GM12891 (cell line): ENCODE measurements at regions not wholly inside any gene's neighbourhood (a gene's known extent, or its start where the extent isn't known, plus 50 kb on each side); places are given as distances from the start of the nearest gene placed in this dataset.
A peak's percentile ranks its signal among the peaks of the same experiment; 100 is the strongest.

Experiments
- DNase-seq: peaks from one replicate; pipeline ENCODE4 v3.0.0; 2011; ENCODE audit warnings: low spot score; ENCODE audit not compliant: insufficient read length
- FAIRE-seq: peaks from 2 replicates; lab custom pipeline; 2011; peaks lifted over from hg19 to GRCh38; lab: Jason Lieb, UNC
- PAX5 ChIP-seq: IDR thresholded peaks from 2 replicates; pipeline ENCODE4 v1.6.1; 2011; ENCODE audit warnings: low read length, moderate library complexity, mild to moderate bottlenecking; ENCODE audit not compliant: insufficient read depth, severe bottlenecking
- POLR2A ChIP-seq: IDR thresholded peaks from 2 replicates; pipeline ENCODE4 v1.6.1; 2011; ENCODE audit warnings: low read depth, low read length, control low read depth
- POLR2AphosphoS5 ChIP-seq: IDR thresholded peaks from 2 replicates; pipeline ENCODE4 v1.6.1; 2011; ENCODE audit warnings: low read depth, low read length, control low read depth
- POU2F2 ChIP-seq: IDR thresholded peaks from 2 replicates; pipeline ENCODE4 v1.6.1; 2011; ENCODE audit warnings: low read depth, mild to moderate bottlenecking, control low read depth, low read length, moderate library complexity
- SPI1 ChIP-seq: IDR thresholded peaks from 2 replicates; pipeline ENCODE4 v1.6.1; 2011; ENCODE audit warnings: low read depth, low read length, control low read depth
- TAF1 ChIP-seq: IDR thresholded peaks from 2 replicates; pipeline ENCODE4 v1.6.1; 2011; ENCODE audit warnings: low read depth, low read length, control low read depth

- no peak for DNase-seq
- no peak for FAIRE-seq
- no peak for TF ChIP-seq POLR2AphosphoS5
- no peak for TF ChIP-seq POU2F2
- TF ChIP-seq POLR2A, result no peak
- TF ChIP-seq PAX5, result no peak
- no peak for TF ChIP-seq SPI1
- no peak for TF ChIP-seq TAF1
These were observed 55.2 kb downstream of the MAGEC2 start for GRCh38 chrX:142149919-142150318.

GRCh38 chrX:142134533-142134932 is 70.6 kb downstream of the MAGEC2 start:
- DNase-seq, result no peak
- TF ChIP-seq POU2F2 (no peak), SPI1 (no peak)
- FAIRE-seq, result no peak

- DNase-seq, result no peak
- TF ChIP-seq SPI1 (no peak), TAF1 (no peak), POLR2AphosphoS5 (no peak), PAX5 (no peak), POLR2A (no peak), POU2F2 (no peak)
- no peak for FAIRE-seq
These were observed 108.8 kb downstream of the MAGEC2 start for GRCh38 chrX:142096253-142096652.

- TF ChIP-seq TAF1 (no peak), POU2F2 (no peak), POLR2AphosphoS5 (no peak), POLR2A (no peak), SPI1 (no peak), PAX5 (no peak)
- FAIRE-seq, result peak; percentile 43
- DNase-seq, result no peak
These were observed 109.3 kb downstream of the MAGEC2 start for GRCh38 chrX:142095651-142096245.

GRCh38 chrX:142089193-142089592 is 115.9 kb downstream of the MAGEC2 start:
- FAIRE-seq (no peak), DNase-seq (no peak)

GRCh38 chrX:142084611-142085010 is 120.5 kb downstream of the MAGEC2 start:
- FAIRE-seq, result no peak
- DNase-seq, result no peak
- no peak for TF ChIP-seq PAX5
- TF ChIP-seq TAF1, result no peak
- TF ChIP-seq POLR2AphosphoS5, result no peak
- TF ChIP-seq POLR2A, result no peak
- TF ChIP-seq SPI1, result no peak
- no peak for TF ChIP-seq POU2F2

More at GRCh38 chrX:142089193-142089592, 115.9 kb downstream of the MAGEC2 start:
- no peak for TF ChIP-seq SPI1
- no peak for TF ChIP-seq TAF1
- TF ChIP-seq POLR2AphosphoS5, result no peak
- TF ChIP-seq POLR2A, result no peak
- no peak for TF ChIP-seq PAX5
- TF ChIP-seq POU2F2, result no peak

- DNase-seq (no peak), FAIRE-seq (no peak)
- TF ChIP-seq POLR2AphosphoS5 (no peak), SPI1 (no peak), POU2F2 (no peak)
These were observed 128.5 kb downstream of the MAGEC2 start for GRCh38 chrX:142076633-142077032.

- FAIRE-seq, result no peak
- TF ChIP-seq PAX5 (no peak), POLR2A (no peak), TAF1 (no peak), POU2F2 (no peak), SPI1 (no peak), POLR2AphosphoS5 (no peak)
These were observed 136.7 kb downstream of the MAGEC2 start for GRCh38 chrX:142068365-142068764.

GRCh38 chrX:142060191-142060590 is 144.9 kb downstream of the MAGEC2 start:
- TF ChIP-seq POLR2A, result no peak
- TF ChIP-seq POLR2AphosphoS5, result no peak
- no peak for TF ChIP-seq POU2F2
- TF ChIP-seq PAX5, result no peak
- TF ChIP-seq SPI1, result no peak
- TF ChIP-seq TAF1, result no peak
- no peak for DNase-seq

More at GRCh38 chrX:142068365-142068764, 136.7 kb downstream of the MAGEC2 start:
- DNase-seq, result no peak

GRCh38 chrX:142054094-142054493 is 150.4 kb downstream of the MAGEC1 start:
- FAIRE-seq (no peak), DNase-seq (no peak)
- TF ChIP-seq POU2F2 (no peak), SPI1 (no peak), POLR2A (no peak), POLR2AphosphoS5 (no peak), TAF1 (no peak), PAX5 (no peak)

More at GRCh38 chrX:142060191-142060590, 144.9 kb downstream of the MAGEC2 start:
- no peak for FAIRE-seq
